WTC11 (cell line): ENCODE measurements at regions not wholly inside any gene's neighbourhood (a gene's known extent, or its start where the extent isn't known, plus 50 kb on each side); places are given as distances from the start of the nearest gene placed in this dataset.

Experiments used
- ATAC-seq: fragments of 200-7000 bp; cut with Tn5 transposase; 2 replicates; pipeline ENCODE4 v1.10.0; 2021; ENCODE audit warnings: mild to moderate bottlenecking, moderate library complexity
- CTCF ChIA-PET: fragments of 300-600 bp; sonication (Branson Sonifier 250); formaldehyde crosslinking; loops from one replicate; lab custom pipeline; 2021; ENCODE audit warnings: antibody characterized with exemption; lab: Charles Lee
- POLR2A ChIA-PET: fragments of 350-600 bp; sonication (Branson Sonifier 250); formaldehyde crosslinking; loops from one replicate; lab custom pipeline; 2021; ENCODE audit warnings: antibody characterized with exemption; lab: Charles Lee
- DNase-seq: peaks from one replicate; pipeline ENCODE4 v3.0.0; 2021; ENCODE audit warnings: low spot score
- H3K27ac Mint-ChIP-seq: 2 replicates; pipeline ENCODE4 v1.8.0; 2021; ENCODE audit warnings: mixed read lengths
- H3K27me3 Mint-ChIP-seq: 2 replicates; pipeline ENCODE4 v1.8.0; 2021; ENCODE audit warnings: low read depth, mild to moderate bottlenecking, moderate library complexity, mixed read lengths
- H3K36me3 Mint-ChIP-seq: 2 replicates; pipeline ENCODE4 v1.8.0; 2021; ENCODE audit warnings: mixed read lengths
- H3K4me1 Mint-ChIP-seq: 2 replicates; pipeline ENCODE4 v1.8.0; 2022; ENCODE audit warnings: mixed read lengths
- H3K4me3 Mint-ChIP-seq: 2 replicates; pipeline ENCODE4 v1.8.0; 2021; ENCODE audit warnings: mild to moderate bottlenecking, moderate library complexity, mixed read lengths
- H3K9me3 Mint-ChIP-seq: 2 replicates; pipeline ENCODE4 v1.8.0; 2021; ENCODE audit warnings: mixed read lengths
- ARID4B ChIP-seq: sonication (generic); formaldehyde crosslinking; IDR thresholded peaks from 2 replicates; pipeline ENCODE4 v1.8.0; 2023; ENCODE audit warnings: missing genetic modification reagents, mild to moderate bottlenecking, borderline replicate concordance
- ATF3 ChIP-seq: sonication (generic); formaldehyde crosslinking; conservative IDR thresholded peaks from 2 replicates; pipeline ENCODE4 v1.8.1; 2022; ENCODE audit warnings: mild to moderate bottlenecking, missing genetic modification reagents
- ELF4 ChIP-seq: sonication (generic); formaldehyde crosslinking; IDR thresholded peaks from 2 replicates; pipeline ENCODE4 v1.8.1; 2022; ENCODE audit warnings: low read depth, mild to moderate bottlenecking, moderate library complexity, missing genetic modification reagents
- FOXJ3 ChIP-seq: sonication (generic); formaldehyde crosslinking; IDR thresholded peaks from 2 replicates; pipeline ENCODE4 v1.9.0; 2021; ENCODE audit warnings: missing genetic modification reagents, mild to moderate bottlenecking, borderline replicate concordance
- FOXK1 ChIP-seq: sonication (generic); formaldehyde crosslinking; IDR thresholded peaks from 2 replicates; pipeline ENCODE4 v1.8.0; 2022; ENCODE audit warnings: mild to moderate bottlenecking, moderate library complexity, missing genetic modification reagents
- FOXP1 ChIP-seq: sonication (generic); formaldehyde crosslinking; IDR thresholded peaks from 2 replicates; pipeline ENCODE4 v1.8.0; 2022; ENCODE audit warnings: missing genetic modification reagents, mild to moderate bottlenecking, moderate library complexity, borderline replicate concordance
- GRHL2 ChIP-seq: fragments of 250-450 bp; sonication (Bioruptor Pico); IDR thresholded peaks from 2 replicates; pipeline ENCODE4 v1.8.0; 2022; ENCODE audit warnings: mild to moderate bottlenecking, moderate library complexity; ENCODE audit not compliant: insufficient replicate concordance, severe bottlenecking
- IRF2 ChIP-seq: sonication (generic); formaldehyde crosslinking; IDR thresholded peaks from 2 replicates; pipeline ENCODE4 v1.8.0; 2022; ENCODE audit warnings: low read depth, missing genetic modification reagents, borderline replicate concordance
- MAX ChIP-seq: sonication (generic); formaldehyde crosslinking; IDR thresholded peaks from 2 replicates; pipeline ENCODE4 v1.8.0; 2022; ENCODE audit warnings: mild to moderate bottlenecking, missing genetic modification reagents
- NR1H2 ChIP-seq: sonication (generic); formaldehyde crosslinking; IDR thresholded peaks from 2 replicates; pipeline ENCODE4 v1.9.0; 2021; ENCODE audit warnings: mild to moderate bottlenecking, moderate library complexity, missing genetic modification reagents
- SOX15 ChIP-seq: fragments of 250-450 bp; sonication (Bioruptor Pico); IDR thresholded peaks from 2 replicates; pipeline ENCODE4 v1.9.0; 2021; ENCODE audit warnings: mild to moderate bottlenecking
- SP1 ChIP-seq: sonication (generic); formaldehyde crosslinking; conservative IDR thresholded peaks from 2 replicates; pipeline ENCODE4 v1.8.1; 2022; ENCODE audit warnings: missing genetic modification reagents
- ZMAT4 ChIP-seq: fragments of 250-450 bp; sonication (Bioruptor Pico); IDR thresholded peaks from 2 replicates; pipeline ENCODE4 v1.9.0; 2021; ENCODE audit warnings: mild to moderate bottlenecking
- ZNF121 ChIP-seq: sonication (generic); formaldehyde crosslinking; IDR thresholded peaks from 2 replicates; pipeline ENCODE4 v1.8.0; 2023; ENCODE audit warnings: missing genetic modification reagents
- ZNF532 ChIP-seq: fragments of 250-450 bp; sonication (Bioruptor Pico); IDR thresholded peaks from 2 replicates; pipeline ENCODE4 v1.9.0; 2021; ENCODE audit warnings: mild to moderate bottlenecking, borderline replicate concordance
- TF ChIP-seq, protein P1 (sequence below): sonication (generic); formaldehyde crosslinking; conservative IDR thresholded peaks from 2 replicates; pipeline ENCODE4 v1.8.1; 2023; ENCODE audit warnings: mild to moderate bottlenecking, low read depth, missing genetic modification reagents, moderate library complexity
- TF ChIP-seq, protein P2 (sequence below): sonication (generic); formaldehyde crosslinking; IDR thresholded peaks from 2 replicates; pipeline ENCODE4 v1.8.1; 2023; ENCODE audit warnings: mild to moderate bottlenecking, missing genetic modification reagents, borderline replicate concordance
- TF ChIP-seq, protein P3 (sequence below): sonication (generic); formaldehyde crosslinking; IDR thresholded peaks from 2 replicates; pipeline ENCODE4 v1.8.0; 2023; ENCODE audit warnings: missing genetic modification reagents

DNA sequence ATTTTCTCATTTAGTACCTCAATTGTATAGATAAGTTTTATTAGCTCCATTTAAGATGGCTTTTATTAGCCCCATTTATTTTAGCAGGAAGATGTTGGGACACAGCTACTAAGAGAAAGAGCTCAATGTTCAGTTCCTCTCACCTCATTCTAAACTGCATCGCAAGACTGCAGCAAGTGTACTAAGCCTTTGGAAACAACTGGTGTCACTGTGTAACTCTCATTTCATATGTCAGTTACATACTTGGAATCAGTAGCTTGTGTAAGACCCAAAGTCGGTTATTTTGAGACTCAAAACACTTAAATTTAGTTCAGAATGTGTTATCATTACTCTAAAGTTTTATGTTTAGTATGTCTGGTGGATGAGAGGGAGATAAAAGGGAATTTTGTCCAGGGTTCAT lies 482.9 kb downstream of the BMP2 start (continued):
- TF ChIP-seq IRF2 (CRISPR knock-in tag) (no peak), ZNF121 (CRISPR knock-in tag) (no peak), FOXJ3 (CRISPR knock-in tag) (no peak), ELF4 (no peak), SP1 (CRISPR knock-in tag) (no peak)

DNA sequence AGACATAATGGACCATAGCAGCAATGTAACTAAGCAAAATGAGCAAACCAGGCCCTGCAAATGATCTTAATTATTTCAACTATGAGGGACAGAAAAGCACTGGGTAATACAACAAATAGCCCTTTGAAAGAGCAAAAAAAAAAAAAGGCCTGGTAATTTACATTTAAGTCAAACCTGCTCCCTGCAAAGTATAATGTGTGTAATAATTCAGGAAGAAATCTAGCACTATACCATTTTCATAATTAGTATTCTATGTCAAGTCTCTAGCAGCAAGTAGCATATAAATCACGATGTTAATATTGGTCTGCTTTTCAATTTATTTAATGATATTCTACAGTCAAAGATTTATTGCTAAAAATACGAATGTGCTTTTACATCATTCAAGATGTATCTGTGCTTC lies 489.6 kb downstream of the BMP2 start:
- Mint-ChIP-seq H3K4me3 (no peak overlapping the region), H3K27ac (no peak overlapping the region), H3K4me1 (no peaks in the 10 kb centered on the region), H3K27me3 (no peaks in the 10 kb centered on the region), H3K36me3 (no peaks in the 10 kb centered on the region), H3K9me3 (peaks cover 4% of the 10 kb centered on the region; the same call in 1 of the 2 replicates)
- DNase-seq (no peak), ATAC-seq (no peak)
- ChIA-PET POLR2A (no interaction called here), CTCF (interaction anchor here (1.0 kb wide), 1 partner anchor 29 kb away, joined by 3 read pairs; no protein-coding TSS in a partner anchor)
- TF ChIP-seq, protein P1, sequence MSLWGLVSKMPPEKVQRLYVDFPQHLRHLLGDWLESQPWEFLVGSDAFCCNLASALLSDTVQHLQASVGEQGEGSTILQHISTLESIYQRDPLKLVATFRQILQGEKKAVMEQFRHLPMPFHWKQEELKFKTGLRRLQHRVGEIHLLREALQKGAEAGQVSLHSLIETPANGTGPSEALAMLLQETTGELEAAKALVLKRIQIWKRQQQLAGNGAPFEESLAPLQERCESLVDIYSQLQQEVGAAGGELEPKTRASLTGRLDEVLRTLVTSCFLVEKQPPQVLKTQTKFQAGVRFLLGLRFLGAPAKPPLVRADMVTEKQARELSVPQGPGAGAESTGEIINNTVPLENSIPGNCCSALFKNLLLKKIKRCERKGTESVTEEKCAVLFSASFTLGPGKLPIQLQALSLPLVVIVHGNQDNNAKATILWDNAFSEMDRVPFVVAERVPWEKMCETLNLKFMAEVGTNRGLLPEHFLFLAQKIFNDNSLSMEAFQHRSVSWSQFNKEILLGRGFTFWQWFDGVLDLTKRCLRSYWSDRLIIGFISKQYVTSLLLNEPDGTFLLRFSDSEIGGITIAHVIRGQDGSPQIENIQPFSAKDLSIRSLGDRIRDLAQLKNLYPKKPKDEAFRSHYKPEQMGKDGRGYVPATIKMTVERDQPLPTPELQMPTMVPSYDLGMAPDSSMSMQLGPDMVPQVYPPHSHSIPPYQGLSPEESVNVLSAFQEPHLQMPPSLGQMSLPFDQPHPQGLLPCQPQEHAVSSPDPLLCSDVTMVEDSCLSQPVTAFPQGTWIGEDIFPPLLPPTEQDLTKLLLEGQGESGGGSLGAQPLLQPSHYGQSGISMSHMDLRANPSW (CRISPR knock-in tag): no peak
- TF ChIP-seq GRHL2 (CRISPR knock-in tag) (no peak), ATF3 (no peak), ZNF532 (CRISPR knock-in tag) (no peak), ZMAT4 (CRISPR knock-in tag) (no peak), ARID4B (CRISPR knock-in tag) (no peak), MAX (CRISPR knock-in tag) (no peak), FOXP1 (no peak), FOXJ3 (CRISPR knock-in tag) (no peak), SOX15 (no peak), FOXK1 (CRISPR knock-in tag) (no peak), NR1H2 (CRISPR knock-in tag) (no peak)
- TF ChIP-seq, protein P2, sequence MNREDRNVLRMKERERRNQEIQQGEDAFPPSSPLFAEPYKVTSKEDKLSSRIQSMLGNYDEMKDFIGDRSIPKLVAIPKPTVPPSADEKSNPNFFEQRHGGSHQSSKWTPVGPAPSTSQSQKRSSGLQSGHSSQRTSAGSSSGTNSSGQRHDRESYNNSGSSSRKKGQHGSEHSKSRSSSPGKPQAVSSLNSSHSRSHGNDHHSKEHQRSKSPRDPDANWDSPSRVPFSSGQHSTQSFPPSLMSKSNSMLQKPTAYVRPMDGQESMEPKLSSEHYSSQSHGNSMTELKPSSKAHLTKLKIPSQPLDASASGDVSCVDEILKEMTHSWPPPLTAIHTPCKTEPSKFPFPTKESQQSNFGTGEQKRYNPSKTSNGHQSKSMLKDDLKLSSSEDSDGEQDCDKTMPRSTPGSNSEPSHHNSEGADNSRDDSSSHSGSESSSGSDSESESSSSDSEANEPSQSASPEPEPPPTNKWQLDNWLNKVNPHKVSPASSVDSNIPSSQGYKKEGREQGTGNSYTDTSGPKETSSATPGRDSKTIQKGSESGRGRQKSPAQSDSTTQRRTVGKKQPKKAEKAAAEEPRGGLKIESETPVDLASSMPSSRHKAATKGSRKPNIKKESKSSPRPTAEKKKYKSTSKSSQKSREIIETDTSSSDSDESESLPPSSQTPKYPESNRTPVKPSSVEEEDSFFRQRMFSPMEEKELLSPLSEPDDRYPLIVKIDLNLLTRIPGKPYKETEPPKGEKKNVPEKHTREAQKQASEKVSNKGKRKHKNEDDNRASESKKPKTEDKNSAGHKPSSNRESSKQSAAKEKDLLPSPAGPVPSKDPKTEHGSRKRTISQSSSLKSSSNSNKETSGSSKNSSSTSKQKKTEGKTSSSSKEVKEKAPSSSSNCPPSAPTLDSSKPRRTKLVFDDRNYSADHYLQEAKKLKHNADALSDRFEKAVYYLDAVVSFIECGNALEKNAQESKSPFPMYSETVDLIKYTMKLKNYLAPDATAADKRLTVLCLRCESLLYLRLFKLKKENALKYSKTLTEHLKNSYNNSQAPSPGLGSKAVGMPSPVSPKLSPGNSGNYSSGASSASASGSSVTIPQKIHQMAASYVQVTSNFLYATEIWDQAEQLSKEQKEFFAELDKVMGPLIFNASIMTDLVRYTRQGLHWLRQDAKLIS: no peak
- TF ChIP-seq, protein P3, sequence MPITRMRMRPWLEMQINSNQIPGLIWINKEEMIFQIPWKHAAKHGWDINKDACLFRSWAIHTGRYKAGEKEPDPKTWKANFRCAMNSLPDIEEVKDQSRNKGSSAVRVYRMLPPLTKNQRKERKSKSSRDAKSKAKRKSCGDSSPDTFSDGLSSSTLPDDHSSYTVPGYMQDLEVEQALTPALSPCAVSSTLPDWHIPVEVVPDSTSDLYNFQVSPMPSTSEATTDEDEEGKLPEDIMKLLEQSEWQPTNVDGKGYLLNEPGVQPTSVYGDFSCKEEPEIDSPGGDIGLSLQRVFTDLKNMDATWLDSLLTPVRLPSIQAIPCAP (CRISPR knock-in tag): no peak
